Activated naive CD4-positive, alpha-beta T cell treated with anti-CD3 and anti-CD28 coated beads for 36 hours (primary cell): ENCODE measurements at regions not wholly inside any gene's neighbourhood (a gene's known extent, or its start where the extent isn't known, plus 50 kb on each side); places are given as distances from the start of the nearest gene placed in this dataset.

ENCODE experiments used
- CTCF ChIA-PET: fragments of 350-600 bp; sonication (Branson Sonifier 250); formaldehyde crosslinking; loops from one replicate; lab custom pipeline; 2021; ENCODE audit warnings: antibody characterized with exemption; lab: Charles Lee
- DNase-seq: peaks from one replicate; pipeline ENCODE4 v3.0.0-alpha.2; 2020
- H3K27ac Mint-ChIP-seq: one replicate; pipeline ENCODE4 v1.8.0; 2021; ENCODE audit warnings: mild to moderate bottlenecking, mixed read lengths
- H3K27me3 Mint-ChIP-seq: one replicate; pipeline ENCODE4 v1.8.0; 2021; ENCODE audit warnings: low read depth, mixed read lengths
- H3K36me3 Mint-ChIP-seq: one replicate; pipeline ENCODE4 v1.8.0; 2021; ENCODE audit warnings: low read depth, mixed read lengths
- H3K4me1 Mint-ChIP-seq: one replicate; pipeline ENCODE4 v1.8.0; 2021; ENCODE audit warnings: low read depth, mixed read lengths
- H3K4me3 Mint-ChIP-seq: one replicate; pipeline ENCODE4 v1.8.0; 2021; ENCODE audit warnings: mild to moderate bottlenecking, moderate library complexity, mixed read lengths
- H3K9me3 Mint-ChIP-seq: one replicate; pipeline ENCODE4 v1.8.0; 2021; ENCODE audit warnings: mixed read lengths
- intact Hi-C: fragments of 100-400 bp; cut with micrococcal nuclease; formaldehyde crosslinking; loops from one replicate; pipeline ENCODE4 v1.15.1; 2023

- no peak for DNase-seq
- H3K4me1 Mint-ChIP-seq, result peaks cover 26% of the 10 kb centered on the region
- H3K27ac Mint-ChIP-seq, result no peak overlapping the region
- H3K27me3 Mint-ChIP-seq, result no peaks in the 10 kb centered on the region
- H3K4me3 Mint-ChIP-seq, result no peak overlapping the region
- CTCF ChIA-PET, result no interaction called here
- no peaks in the 10 kb centered on the region for H3K9me3 Mint-ChIP-seq
- intact Hi-C loops, result no loop called here
- H3K36me3 Mint-ChIP-seq, result no peaks in the 10 kb centered on the region
These were observed 101.2 kb upstream of the STXBP5 start for GRCh38 chr6:147103007-147103406.

DNA sequence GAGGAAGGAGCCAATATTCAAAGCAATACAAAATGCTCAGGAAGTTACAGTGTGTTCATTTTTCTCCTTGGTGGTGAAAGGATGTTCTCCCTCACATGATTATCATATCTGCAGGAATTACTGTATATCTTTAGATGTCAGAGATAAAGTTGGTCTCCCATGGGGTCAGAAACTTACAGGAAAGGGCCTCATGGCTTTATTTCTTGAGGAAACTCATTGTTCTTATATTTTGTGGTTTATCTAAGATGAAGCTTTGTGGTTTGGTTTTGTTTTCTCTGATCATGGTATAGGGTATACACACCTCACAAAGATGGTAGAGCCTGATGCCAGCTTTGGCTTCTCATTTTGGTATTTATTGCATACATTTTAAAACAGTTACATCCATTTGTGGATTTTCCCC lies 100.5 kb upstream of the STXBP5 start:
- no peak overlapping the region for H3K4me3 Mint-ChIP-seq
- no peaks in the 10 kb centered on the region for H3K36me3 Mint-ChIP-seq
- intact Hi-C loops, result no loop called here
- no peaks in the 10 kb centered on the region for H3K27me3 Mint-ChIP-seq
- H3K4me1 Mint-ChIP-seq, result peaks cover 32% of the 10 kb centered on the region
- H3K9me3 Mint-ChIP-seq, result no peaks in the 10 kb centered on the region
- no peak for DNase-seq
- no peak overlapping the region for H3K27ac Mint-ChIP-seq
- CTCF ChIA-PET, result no interaction called here

GRCh38 chr6:147105786-147106185 lies 98.4 kb upstream of the STXBP5 start:
- H3K4me3 Mint-ChIP-seq, result no peak overlapping the region
- no peaks in the 10 kb centered on the region for H3K27me3 Mint-ChIP-seq
- no peak for DNase-seq
- no peaks in the 10 kb centered on the region for H3K9me3 Mint-ChIP-seq
- intact Hi-C loops, result loop anchor here (5.0 kb wide), 1 partner anchor 182 kb away; no protein-coding TSS in a partner anchor
- no peaks in the 10 kb centered on the region for H3K36me3 Mint-ChIP-seq
- CTCF ChIA-PET, result no interaction called here
- H3K27ac Mint-ChIP-seq, result no peak overlapping the region
- peaks cover 48% of the 10 kb centered on the region for H3K4me1 Mint-ChIP-seq

- Mint-ChIP-seq H3K27me3 (no peaks in the 10 kb centered on the region), H3K4me1 (peaks cover 55% of the 10 kb centered on the region), H3K4me3 (no peak overlapping the region), H3K9me3 (no peaks in the 10 kb centered on the region), H3K27ac (no peak overlapping the region), H3K36me3 (no peaks in the 10 kb centered on the region)
- intact Hi-C loops, result loop anchor here (5.0 kb wide), 1 partner anchor 180 kb away; no protein-coding TSS in a partner anchor
- no peak for DNase-seq
- CTCF ChIA-PET, result interaction anchor here (0.7 to 1.9 kb wide), 2 partner anchors 73 to 78 kb away, joined by 3 to 4 read pairs; no protein-coding TSS in a partner anchor
These were observed 97.3 kb upstream of the STXBP5 start for GRCh38 chr6:147106759-147107401.

- DNase-seq, result no peak
- Mint-ChIP-seq H3K4me3 (no peak overlapping the region), H3K36me3 (no peaks in the 10 kb centered on the region), H3K27ac (no peak overlapping the region), H3K4me1 (peaks cover 51% of the 10 kb centered on the region), H3K9me3 (no peaks in the 10 kb centered on the region), H3K27me3 (no peaks in the 10 kb centered on the region)
- intact Hi-C loops, result loop anchor here (2.0 to 5.0 kb wide), 2 partner anchors 86 to 179 kb away; no protein-coding TSS in a partner anchor
- CTCF ChIA-PET, result interaction anchor here (1.9 kb wide), 1 partner anchor 76 kb away, joined by 4 read pairs; no protein-coding TSS in a partner anchor
These were observed 95.8 kb upstream of the STXBP5 start for GRCh38 chr6:147108259-147108910.

DNA sequence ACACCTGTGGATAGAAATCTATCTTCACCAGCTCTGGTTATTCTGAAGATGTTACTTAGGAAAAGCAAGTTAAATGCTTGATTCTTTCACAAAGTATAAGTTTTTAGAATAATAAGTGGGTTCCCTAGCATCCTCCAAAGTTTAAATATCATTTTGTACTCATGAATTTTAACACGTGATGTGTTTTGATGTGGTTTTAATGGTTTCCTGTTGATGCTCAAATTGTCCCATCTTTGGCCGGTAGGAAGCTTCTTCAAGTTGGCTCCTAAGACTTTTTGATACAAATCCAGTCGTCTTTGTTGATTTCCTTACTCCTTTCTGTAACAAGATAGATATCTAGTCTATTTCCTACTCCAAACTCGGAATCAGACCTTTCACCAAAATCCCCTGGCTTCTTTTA lies 94.5 kb upstream of the STXBP5 start:
- no peak for DNase-seq
- Mint-ChIP-seq H3K27me3 (no peaks in the 10 kb centered on the region), H3K36me3 (no peaks in the 10 kb centered on the region), H3K4me1 (peaks cover 42% of the 10 kb centered on the region), H3K4me3 (no peak overlapping the region), H3K27ac (no peak overlapping the region), H3K9me3 (no peaks in the 10 kb centered on the region)
- intact Hi-C loops, result loop anchor here (2.0 to 5.0 kb wide), 2 partner anchors 85 to 178 kb away; no protein-coding TSS in a partner anchor
- CTCF ChIA-PET, result interaction anchor here (0.9 kb wide), 1 partner anchor 9 kb away, joined by 3 read pairs; no protein-coding TSS in a partner anchor

DNA sequence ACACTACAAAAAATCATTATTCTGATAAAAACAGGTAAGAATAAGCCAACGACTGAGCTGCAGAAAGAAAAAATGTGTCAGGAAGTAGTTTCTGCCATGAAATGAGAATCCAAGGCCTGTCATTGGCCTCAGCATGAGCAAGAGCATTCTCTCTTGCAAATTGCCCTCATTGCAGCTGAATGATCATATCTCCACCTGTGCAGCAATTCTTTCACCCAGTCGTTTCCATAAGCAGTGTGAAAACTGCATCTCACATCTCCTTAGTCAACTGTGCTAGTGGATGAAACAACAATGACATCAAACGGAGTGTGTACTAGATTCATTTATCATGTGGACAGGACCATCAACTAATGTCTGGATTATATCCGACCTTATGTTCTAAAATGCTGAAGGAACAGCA lies 88.2 kb upstream of the STXBP5 start:
- no peak overlapping the region for H3K4me3 Mint-ChIP-seq
- DNase-seq, result no peak
- intact Hi-C loops, result no loop called here
- no peak overlapping the region for H3K27ac Mint-ChIP-seq
- CTCF ChIA-PET, result no interaction called here
- peaks cover 5% of the 10 kb centered on the region for H3K4me1 Mint-ChIP-seq
- no peaks in the 10 kb centered on the region for H3K27me3 Mint-ChIP-seq
- H3K9me3 Mint-ChIP-seq, result peaks cover 7% of the 10 kb centered on the region
- no peaks in the 10 kb centered on the region for H3K36me3 Mint-ChIP-seq

GRCh38 chr6:147117011-147117410 lies 87.2 kb upstream of the STXBP5 start:
- H3K36me3 Mint-ChIP-seq, result no peaks in the 10 kb centered on the region
- DNase-seq, result no peak
- intact Hi-C loops, result no loop called here
- CTCF ChIA-PET, result no interaction called here
- no peaks in the 10 kb centered on the region for H3K27me3 Mint-ChIP-seq
- H3K4me1 Mint-ChIP-seq, result no peaks in the 10 kb centered on the region
- no peak overlapping the region for H3K4me3 Mint-ChIP-seq
- peaks cover 7% of the 10 kb centered on the region for H3K9me3 Mint-ChIP-seq
- no peak overlapping the region for H3K27ac Mint-ChIP-seq

DNA sequence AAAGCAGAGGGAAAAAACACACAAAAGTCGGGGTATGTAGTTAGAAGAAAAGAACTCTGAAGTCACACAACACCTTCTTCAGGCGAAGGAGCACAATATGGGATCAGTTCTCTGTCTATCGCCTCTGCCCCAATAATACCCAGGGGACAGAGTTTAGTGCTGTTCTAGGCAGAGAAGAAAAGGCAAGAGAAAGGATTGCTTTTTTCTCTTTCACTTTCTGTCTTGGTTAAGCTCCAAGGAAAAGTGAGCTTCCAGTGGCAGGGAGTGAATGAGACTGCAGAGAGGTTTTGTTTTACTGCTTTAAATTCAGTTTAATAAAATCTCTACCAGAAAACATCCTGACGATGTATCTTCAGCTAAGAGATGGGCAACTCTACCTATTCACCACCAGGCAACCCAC lies 86.6 kb upstream of the STXBP5 start:
- no peak for DNase-seq
- CTCF ChIA-PET, result no interaction called here
- intact Hi-C loops, result no loop called here
- H3K27ac Mint-ChIP-seq, result no peak overlapping the region
- peaks cover 7% of the 10 kb centered on the region for H3K9me3 Mint-ChIP-seq
- H3K4me1 Mint-ChIP-seq, result no peaks in the 10 kb centered on the region
- H3K4me3 Mint-ChIP-seq, result no peak overlapping the region
- H3K27me3 Mint-ChIP-seq, result no peaks in the 10 kb centered on the region
- no peaks in the 10 kb centered on the region for H3K36me3 Mint-ChIP-seq

DNA sequence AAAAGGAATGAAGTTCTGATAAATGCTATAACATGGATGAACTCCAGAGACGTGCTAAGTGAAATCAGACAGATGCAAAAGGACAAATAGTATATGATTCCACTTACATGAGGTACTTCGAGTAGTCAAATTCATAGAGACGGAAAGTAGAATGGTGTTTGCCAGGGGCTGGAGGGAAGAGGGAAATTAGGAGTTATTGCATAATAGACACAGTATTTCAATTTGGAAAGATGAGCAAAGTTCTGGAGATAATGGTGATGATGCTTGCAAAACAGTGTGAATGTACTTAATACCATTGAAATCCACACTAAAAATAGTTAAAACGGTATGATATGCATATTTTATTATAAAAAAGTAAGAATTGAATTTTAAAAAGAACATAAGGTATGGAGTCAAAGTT lies 84.9 kb upstream of the STXBP5 start:
- CTCF ChIA-PET, result no interaction called here
- no peak overlapping the region for H3K4me3 Mint-ChIP-seq
- intact Hi-C loops, result no loop called here
- no peaks in the 10 kb centered on the region for H3K36me3 Mint-ChIP-seq
- H3K27ac Mint-ChIP-seq, result no peak overlapping the region
- peaks cover 7% of the 10 kb centered on the region for H3K9me3 Mint-ChIP-seq
- DNase-seq, result no peak
- no peaks in the 10 kb centered on the region for H3K27me3 Mint-ChIP-seq
- no peaks in the 10 kb centered on the region for H3K4me1 Mint-ChIP-seq

- H3K27me3 Mint-ChIP-seq, result no peaks in the 10 kb centered on the region
- CTCF ChIA-PET, result no interaction called here
These were observed 81.4 kb upstream of the STXBP5 start for GRCh38 chr6:147122823-147123222.

DNA sequence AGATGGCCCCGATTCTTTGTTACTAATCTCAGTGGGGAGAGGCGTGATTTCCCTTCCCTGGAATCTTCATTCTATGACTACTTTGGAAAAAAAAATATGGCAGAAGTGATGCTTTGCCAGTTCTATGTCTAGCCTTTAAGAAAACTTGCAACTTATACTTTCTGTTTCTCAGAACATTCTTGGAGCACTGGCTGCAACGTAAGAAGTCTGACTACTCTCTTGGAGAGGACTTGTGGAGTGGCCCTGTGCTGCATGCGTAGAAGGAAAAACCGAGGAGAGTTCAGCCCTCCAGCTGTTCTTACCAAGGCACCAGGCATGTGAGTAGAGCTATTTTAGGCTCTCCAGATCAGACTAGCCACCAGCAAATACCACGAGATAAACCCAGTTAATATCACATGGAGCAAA lies 77.6 kb upstream of the STXBP5 start:
- CTCF ChIA-PET, result no interaction called here

More at GRCh38 chr6:147122823-147123222, 81.4 kb upstream of the STXBP5 start:
- Mint-ChIP-seq H3K36me3 (no peaks in the 10 kb centered on the region), H3K9me3 (peaks cover 7% of the 10 kb centered on the region), H3K4me3 (no peak overlapping the region), H3K4me1 (no peaks in the 10 kb centered on the region), H3K27ac (no peak overlapping the region)
- intact Hi-C loops, result no loop called here
- no peak for DNase-seq

DNA sequence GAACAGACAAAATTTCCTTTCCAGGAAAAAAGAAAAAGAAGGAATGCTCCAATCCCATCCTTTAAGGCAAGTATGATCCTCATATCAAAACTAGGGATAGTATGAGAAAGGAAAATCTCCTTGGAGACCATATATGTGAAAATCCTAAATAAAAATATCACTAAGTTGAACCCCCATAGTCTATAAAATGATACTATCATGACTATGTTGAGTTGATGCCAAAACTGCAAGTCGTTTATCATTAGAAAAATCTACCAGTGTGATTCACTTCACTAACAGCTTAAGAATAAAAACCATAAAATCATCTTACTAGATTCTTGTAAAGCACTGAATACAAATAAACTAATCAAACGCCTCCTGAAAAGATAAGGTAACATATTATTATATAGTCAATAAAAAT lies 76.6 kb upstream of the STXBP5 start:
- intact Hi-C loops, result no loop called here
- CTCF ChIA-PET, result no interaction called here
- Mint-ChIP-seq H3K36me3 (no peaks in the 10 kb centered on the region), H3K9me3 (no peaks in the 10 kb centered on the region), H3K4me1 (peaks cover 6% of the 10 kb centered on the region), H3K4me3 (no peak overlapping the region), H3K27ac (no peak overlapping the region), H3K27me3 (no peaks in the 10 kb centered on the region)
- DNase-seq, result no peak

More for the DNA sequence above, 77.6 kb upstream of the STXBP5 start:
- no peaks in the 10 kb centered on the region for H3K9me3 Mint-ChIP-seq
- no peak overlapping the region for H3K27ac Mint-ChIP-seq
- no peaks in the 10 kb centered on the region for H3K36me3 Mint-ChIP-seq
- H3K4me1 Mint-ChIP-seq, result peaks cover 4% of the 10 kb centered on the region
- no peak overlapping the region for H3K4me3 Mint-ChIP-seq
- DNase-seq, result no peak
- H3K27me3 Mint-ChIP-seq, result no peaks in the 10 kb centered on the region
- intact Hi-C loops, result no loop called here
